Gastroesophageal sphincter (tissue), 3 donors: ENCODE measurements at regions not wholly inside any gene's neighbourhood (a gene's known extent, or its start where the extent isn't known, plus 50 kb on each side); places are given as distances from the start of the nearest gene placed in this dataset.

Source experiments
- POLR2A ChIP-seq, 2 donors: fragments of 450-650 bp; IDR thresholded peaks; one replicate each; pipeline ENCODE4 v1.6.1; 2017; ENCODE audit warnings: antibody characterized with exemption in 2 of 2, mild to moderate bottlenecking in 2 of 2, moderate library complexity in 1 of 2
- POLR2AphosphoS5 ChIP-seq: sonication (generic); formaldehyde crosslinking; IDR thresholded peaks from one replicate; pipeline ENCODE4 v1.6.1; 2017; ENCODE audit warnings: antibody characterized with exemption
- TF ChIP-seq, protein P1 (sequence below), 4 experiments: fragments of 200-600 bp in 2 of 4; fragments of 450-650 bp in 2 of 4; sonication (generic) in 1 of 4; IDR thresholded peaks; one replicate each; pipeline ENCODE4 v1.5.1; 2017 to 2019; ENCODE audit warnings: antibody characterized with exemption in 4 of 4, mild to moderate bottlenecking in 2 of 4, moderate library complexity in 2 of 4

DNA sequence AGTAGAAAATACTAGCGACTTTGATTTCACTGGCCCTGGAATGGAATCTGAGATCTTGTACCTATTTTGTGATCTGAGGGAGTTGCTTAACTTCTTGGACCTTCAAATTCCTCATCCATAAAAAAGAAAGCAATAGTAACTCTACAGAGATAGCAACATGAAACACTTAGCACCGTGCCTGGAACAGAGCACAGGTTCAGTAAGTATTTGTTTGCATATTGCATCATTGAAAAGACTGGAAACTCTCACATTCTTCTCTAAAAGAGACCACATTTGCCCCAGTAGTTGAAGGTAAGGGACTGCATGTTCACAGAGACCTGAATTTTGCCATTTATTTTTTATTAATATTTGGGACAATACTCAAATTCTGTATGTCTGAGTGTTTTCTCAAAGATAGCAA lies 358.1 kb downstream of the COG6 start:
- TF ChIP-seq, protein P1, sequence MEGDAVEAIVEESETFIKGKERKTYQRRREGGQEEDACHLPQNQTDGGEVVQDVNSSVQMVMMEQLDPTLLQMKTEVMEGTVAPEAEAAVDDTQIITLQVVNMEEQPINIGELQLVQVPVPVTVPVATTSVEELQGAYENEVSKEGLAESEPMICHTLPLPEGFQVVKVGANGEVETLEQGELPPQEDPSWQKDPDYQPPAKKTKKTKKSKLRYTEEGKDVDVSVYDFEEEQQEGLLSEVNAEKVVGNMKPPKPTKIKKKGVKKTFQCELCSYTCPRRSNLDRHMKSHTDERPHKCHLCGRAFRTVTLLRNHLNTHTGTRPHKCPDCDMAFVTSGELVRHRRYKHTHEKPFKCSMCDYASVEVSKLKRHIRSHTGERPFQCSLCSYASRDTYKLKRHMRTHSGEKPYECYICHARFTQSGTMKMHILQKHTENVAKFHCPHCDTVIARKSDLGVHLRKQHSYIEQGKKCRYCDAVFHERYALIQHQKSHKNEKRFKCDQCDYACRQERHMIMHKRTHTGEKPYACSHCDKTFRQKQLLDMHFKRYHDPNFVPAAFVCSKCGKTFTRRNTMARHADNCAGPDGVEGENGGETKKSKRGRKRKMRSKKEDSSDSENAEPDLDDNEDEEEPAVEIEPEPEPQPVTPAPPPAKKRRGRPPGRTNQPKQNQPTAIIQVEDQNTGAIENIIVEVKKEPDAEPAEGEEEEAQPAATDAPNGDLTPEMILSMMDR (IDR thresholded peaks at IDR 0.05): no peak
- TF ChIP-seq POLR2A (IDR thresholded peaks at IDR 0.05) (no peak), POLR2AphosphoS5 (no peak)
